Mesenchymal stem cell (in vitro differentiated cells and primary cell): ENCODE measurements at regions not wholly inside any gene's neighbourhood (a gene's known extent, or its start where the extent isn't known, plus 50 kb on each side); places are given as distances from the start of the nearest gene placed in this dataset.
A peak's percentile ranks its signal among the peaks of the same experiment; 100 is the strongest.

Experiments used
- DNase-seq: peaks from one replicate; pipeline ENCODE4 v3.0.0-alpha.2; 2013
- H2AFZ ChIP-seq: one replicate; pipeline ENCODE4 v1.6.1; 2013; ENCODE audit warnings: low read depth, mild to moderate bottlenecking, control low read depth, inconsistent platforms, low read length, moderate library complexity
- H2AK5ac ChIP-seq: 2 replicates; pipeline ENCODE4 v1.6.1; 2013; ENCODE audit warnings: low read length, moderate library complexity, mild to moderate bottlenecking, inconsistent platforms; ENCODE audit not compliant: severe bottlenecking
- H2BK120ac ChIP-seq: one replicate; pipeline ENCODE4 v1.6.1; 2013; ENCODE audit warnings: low read depth, mild to moderate bottlenecking, inconsistent platforms, low read length, moderate library complexity
- H2BK12ac ChIP-seq, 2 experiments: one replicate each; pipeline ENCODE4 v1.6.1; 2013; ENCODE audit warnings: inconsistent platforms in 2 of 2, low read length in 2 of 2, mild to moderate bottlenecking in 2 of 2, moderate library complexity in 2 of 2, control low read depth in 1 of 2
- H2BK15ac ChIP-seq: one replicate; pipeline ENCODE4 v1.6.1; 2013; ENCODE audit warnings: mild to moderate bottlenecking, low read depth, inconsistent platforms; ENCODE audit not compliant: poor library complexity, severe bottlenecking
- H2BK5ac ChIP-seq: 2 replicates; pipeline ENCODE4 v1.6.1; 2013; ENCODE audit warnings: low read depth, mild to moderate bottlenecking, low read length, control low read depth, inconsistent platforms; ENCODE audit not compliant: poor library complexity, severe bottlenecking
- H3K14ac ChIP-seq, 2 experiments: one replicate each; pipeline ENCODE4 v1.6.1; 2013; ENCODE audit warnings: inconsistent platforms in 2 of 2, low read length in 2 of 2, control low read depth in 1 of 2, mild to moderate bottlenecking in 1 of 2, moderate library complexity in 1 of 2
- H3K18ac ChIP-seq, 2 experiments: one replicate each; pipeline ENCODE4 v1.6.1; 2013; ENCODE audit warnings: inconsistent platforms in 2 of 2, low read length in 2 of 2, control low read depth in 1 of 2, low read depth in 1 of 2, mild to moderate bottlenecking in 1 of 2
- H3K23ac ChIP-seq, 2 experiments: one replicate each; pipeline ENCODE4 v1.6.1; 2013; ENCODE audit warnings: inconsistent platforms in 2 of 2, low read length in 2 of 2, mild to moderate bottlenecking in 2 of 2, moderate library complexity in 2 of 2, control low read depth in 1 of 2
- H3K27ac ChIP-seq: 2 replicates; pipeline ENCODE4 v1.5.1; 2013; ENCODE audit warnings: mild to moderate bottlenecking, moderate library complexity, low read length, control low read depth, inconsistent platforms; ENCODE audit not compliant: poor library complexity, severe bottlenecking
- H3K27me3 ChIP-seq, 2 experiments: 2 replicates each; pipeline versions ENCODE4 v1.6.1 to v1.7.0; 2013; ENCODE audit warnings: low read length in 2 of 2, mild to moderate bottlenecking in 2 of 2, moderate library complexity in 2 of 2, control low read depth in 1 of 2, inconsistent platforms in 1 of 2; ENCODE audit not compliant: control insufficient read depth in 1 of 2, insufficient read depth in 1 of 2
- H3K36me3 ChIP-seq, 2 experiments: 2 replicates each; pipeline versions ENCODE4 v1.6.1 to v1.7.0; 2013; ENCODE audit warnings: low read length in 2 of 2, control low read depth in 1 of 2, inconsistent platforms in 1 of 2, low read depth in 1 of 2, mild to moderate bottlenecking in 1 of 2; ENCODE audit not compliant: insufficient read depth in 2 of 2, control insufficient read depth in 1 of 2
- H3K4ac ChIP-seq, 2 experiments: one replicate each; pipeline ENCODE4 v1.6.1; 2013; ENCODE audit warnings: inconsistent platforms in 2 of 2, low read length in 2 of 2, mild to moderate bottlenecking in 2 of 2, moderate library complexity in 2 of 2, control low read depth in 1 of 2, low read depth in 1 of 2
- H3K4me1 ChIP-seq: 2 replicates; pipeline ENCODE4 v1.6.1; 2013; ENCODE audit warnings: low read depth, low read length, control low read depth; ENCODE audit not compliant: control insufficient read depth, insufficient read depth
- H3K4me2 ChIP-seq: 2 replicates; pipeline ENCODE4 v1.6.1; 2013; ENCODE audit warnings: low read length, mild to moderate bottlenecking, inconsistent platforms; ENCODE audit not compliant: poor library complexity, severe bottlenecking
- H3K4me3 ChIP-seq, 2 experiments: 2 replicates each; pipeline versions ENCODE4 v1.5.1 to v1.7.0; 2013; ENCODE audit warnings: low read length in 2 of 2, mild to moderate bottlenecking in 2 of 2, control low read depth in 1 of 2, low read depth in 1 of 2; ENCODE audit not compliant: insufficient read depth in 1 of 2
- H3K79me1 ChIP-seq: replicated peaks from 2 replicates; pipeline ENCODE4 v1.6.1; 2013; ENCODE audit warnings: mild to moderate bottlenecking, control low read depth, low read length, inconsistent platforms; ENCODE audit not compliant: poor library complexity, severe bottlenecking
- H3K9ac ChIP-seq: 2 replicates; pipeline ENCODE4 v1.7.0; 2013; ENCODE audit warnings: mild to moderate bottlenecking, low read length, moderate library complexity
- H3K9me3 ChIP-seq: 2 replicates; pipeline ENCODE4 v1.7.0; 2013; ENCODE audit warnings: mild to moderate bottlenecking, low read length; ENCODE audit not compliant: control insufficient read depth
- H4K8ac ChIP-seq: one replicate; pipeline ENCODE4 v1.6.1; 2013; ENCODE audit warnings: inconsistent platforms, mild to moderate bottlenecking, low read length, moderate library complexity
- H4K91ac ChIP-seq: one replicate; pipeline ENCODE4 v1.6.1; 2013; ENCODE audit warnings: mild to moderate bottlenecking, low read length, inconsistent platforms
- WGBS: methylation state at CpG from one replicate; pipeline ENCODE4 v1.1.7; 2013; ENCODE audit warnings: mixed read lengths; 5-methylcytosine and 5-hydroxymethylcytosine counted together

GRCh38 chr11:15748741-15749140 lies 607.6 kb downstream of the SOX6 start:
- peak; percentile 65 for DNase-seq
- no peak overlapping the region for H2BK15ac ChIP-seq
- no peak overlapping the region for H2BK120ac ChIP-seq
- no peak overlapping the region for H4K8ac ChIP-seq
- H3K27ac ChIP-seq, result no peak overlapping the region
- H3K14ac ChIP-seq, result no peak overlapping the region
- H2BK12ac ChIP-seq, result no peak overlapping the region
- peak overlapping the region; percentile 42 for H2AFZ ChIP-seq
- H3K23ac ChIP-seq, result no peak overlapping the region
- no peaks in the 10 kb centered on the region for H3K79me1 ChIP-seq
- H3K4me3 ChIP-seq, result no peak overlapping the region
- H3K4me1 ChIP-seq, result no peaks in the 10 kb centered on the region
- no peak overlapping the region for H2AK5ac ChIP-seq
- H3K4me2 ChIP-seq, result no peak overlapping the region
- no peak overlapping the region for H3K4ac ChIP-seq
- H4K91ac ChIP-seq, result no peak overlapping the region
- 42% methylated on average over 2 of the region's 2 CpGs for WGBS
- H3K9me3 ChIP-seq, result peaks cover 2% of the 10 kb centered on the region
- H3K27me3 ChIP-seq, result no peaks in the 10 kb centered on the region
- H3K36me3 ChIP-seq, result no peaks in the 10 kb centered on the region
- no peak overlapping the region for H3K18ac ChIP-seq
- H2BK5ac ChIP-seq, result no peak overlapping the region
- no peak overlapping the region for H3K9ac ChIP-seq

GRCh38 chr11:15750535-15751308 lies 605.6 kb downstream of the SOX6 start:
- Histone ChIP-seq H3K36me3 (no peaks in the 10 kb centered on the region), H3K4ac (peak overlapping the region in 1 of 2 experiments; percentile 87), H3K4me3 (no peak overlapping the region), H2BK5ac (no peak overlapping the region), H3K27me3 (peaks cover 1 to 3% of the 10 kb centered on the region in 2 experiments), H3K27ac (no peak overlapping the region), H4K91ac (peak overlapping the region; percentile 80), H3K9ac (no peak overlapping the region), H3K9me3 (peaks cover 10% of the 10 kb centered on the region), H2BK12ac (peak overlapping the region; percentile 93 to 95), H3K14ac (peak overlapping the region in 1 of 2 experiments; percentile 57), H4K8ac (peak overlapping the region; percentile 72), H3K79me1 (no peaks in the 10 kb centered on the region), H3K23ac (no peak overlapping the region), H3K4me2 (no peak overlapping the region), H2AFZ (no peak overlapping the region), H3K18ac (peak overlapping the region; percentile 44 to 92), H2BK15ac (peak overlapping the region; percentile 7), H2AK5ac (no peak overlapping the region), H2BK120ac (no peak overlapping the region), H3K4me1 (no peaks in the 10 kb centered on the region)
- no peak for DNase-seq
- 89% methylated on average over 11 of the region's 11 CpGs for WGBS

- Histone ChIP-seq H3K4me2 (no peak overlapping the region), H2BK5ac (no peak overlapping the region), H3K14ac (no peak overlapping the region), H3K9me3 (peaks cover 16% of the 10 kb centered on the region), H2BK12ac (no peak overlapping the region), H3K23ac (no peak overlapping the region), H3K79me1 (no peaks in the 10 kb centered on the region), H3K18ac (no peak overlapping the region), H3K27ac (no peak overlapping the region), H2AK5ac (no peak overlapping the region), H2BK15ac (no peak overlapping the region), H4K91ac (no peak overlapping the region), H3K4me1 (no peaks in the 10 kb centered on the region), H3K36me3 (no peaks in the 10 kb centered on the region), H3K4me3 (no peak overlapping the region), H3K9ac (no peak overlapping the region), H4K8ac (no peak overlapping the region), H2AFZ (no peak overlapping the region), H3K4ac (no peak overlapping the region), H2BK120ac (no peak overlapping the region), H3K27me3 (peaks cover 3 to 11% of the 10 kb centered on the region in 2 experiments)
- DNase-seq, result peak; percentile 74
- WGBS, result no CpG with 5 or more reads among the region's 1 CpG
Measured at GRCh38 chr11:15754221-15754620, 602.1 kb downstream of the SOX6 start.

- peaks cover 3 to 11% of the 10 kb centered on the region in 2 experiments for H3K27me3 ChIP-seq
- no peak for DNase-seq
- H2BK120ac ChIP-seq, result no peak overlapping the region
- H2BK15ac ChIP-seq, result no peak overlapping the region
- H3K18ac ChIP-seq, result peak overlapping the region; percentile 39 to 76
- H3K4me3 ChIP-seq, result no peak overlapping the region
- no peak overlapping the region for H4K8ac ChIP-seq
- H3K14ac ChIP-seq, result no peak overlapping the region
- H3K23ac ChIP-seq, result no peak overlapping the region
- H2BK12ac ChIP-seq, result peak overlapping the region; percentile 61 to 65
- H3K27ac ChIP-seq, result no peak overlapping the region
- no peaks in the 10 kb centered on the region for H3K36me3 ChIP-seq
- H3K4ac ChIP-seq, result no peak overlapping the region
- WGBS, result 88% methylated on average over 13 of the region's 16 CpGs
- no peak overlapping the region for H3K4me2 ChIP-seq
- H2BK5ac ChIP-seq, result no peak overlapping the region
- no peak overlapping the region for H2AFZ ChIP-seq
- no peak overlapping the region for H2AK5ac ChIP-seq
- no peaks in the 10 kb centered on the region for H3K4me1 ChIP-seq
- H3K79me1 ChIP-seq, result no peaks in the 10 kb centered on the region
- H4K91ac ChIP-seq, result peak overlapping the region; percentile 82
- H3K9me3 ChIP-seq, result peaks cover 16% of the 10 kb centered on the region
- H3K9ac ChIP-seq, result no peak overlapping the region
Measured at GRCh38 chr11:15757048-15757698, 599.2 kb downstream of the SOX6 start.
